Brain microvascular endothelial cell (primary cell): ENCODE measurements at regions not wholly inside any gene's neighbourhood (a gene's known extent, or its start where the extent isn't known, plus 50 kb on each side); places are given as distances from the start of the nearest gene placed in this dataset.
"Not testable (repeated sequence)": the region's sequence is repeated elsewhere in the genome, so short reads cannot be mapped to it uniquely, and the experiment has no call there.

ENCODE experiments used
- DNase-seq: peaks from one replicate; pipeline ENCODE4 v3.0.0-alpha.2; 2020
- H3K27ac ChIP-seq: fragments of 250-450 bp; sonication (Bioruptor Pico); 2 replicates; pipeline ENCODE4 v1.5.1; 2020; ENCODE audit warnings: mild to moderate bottlenecking, moderate library complexity
- H3K27me3 ChIP-seq: fragments of 250-450 bp; sonication (Bioruptor Pico); replicated peaks from 2 replicates; pipeline ENCODE4 v1.5.1; 2020; ENCODE audit warnings: mild to moderate bottlenecking
- H3K36me3 ChIP-seq: fragments of 250-450 bp; sonication (Bioruptor Pico); replicated peaks from 2 replicates; pipeline ENCODE4 v1.5.1; 2020; ENCODE audit warnings: mild to moderate bottlenecking
- H3K4me3 ChIP-seq: 2 replicates; pipeline ENCODE4 v1.5.1; 2011; ENCODE audit warnings: low read depth, mild to moderate bottlenecking, control low read depth, low read length, moderate library complexity
- in situ Hi-C: cut with HindIII; loops from 2 replicates; pipeline ENCODE4 v1.10.0; 2017; ENCODE audit warnings: low sequenced_read_pairs, low pct_ligation_motif_present
- TF ChIP-seq, protein P1 (sequence below): IDR thresholded peaks from 2 replicates; pipeline ENCODE4 v1.5.1; 2011; ENCODE audit warnings: low read depth, mild to moderate bottlenecking, moderate library complexity, low read length, control low read depth, inconsistent platforms; ENCODE audit errors: missing control alignments

- Histone ChIP-seq H3K4me3 (no peak overlapping the region), H3K36me3 (no peaks in the 10 kb centered on the region), H3K27me3 (no peaks in the 10 kb centered on the region), H3K27ac (no peak overlapping the region)
- in situ Hi-C loops = no loop called here
- TF ChIP-seq, protein P1, sequence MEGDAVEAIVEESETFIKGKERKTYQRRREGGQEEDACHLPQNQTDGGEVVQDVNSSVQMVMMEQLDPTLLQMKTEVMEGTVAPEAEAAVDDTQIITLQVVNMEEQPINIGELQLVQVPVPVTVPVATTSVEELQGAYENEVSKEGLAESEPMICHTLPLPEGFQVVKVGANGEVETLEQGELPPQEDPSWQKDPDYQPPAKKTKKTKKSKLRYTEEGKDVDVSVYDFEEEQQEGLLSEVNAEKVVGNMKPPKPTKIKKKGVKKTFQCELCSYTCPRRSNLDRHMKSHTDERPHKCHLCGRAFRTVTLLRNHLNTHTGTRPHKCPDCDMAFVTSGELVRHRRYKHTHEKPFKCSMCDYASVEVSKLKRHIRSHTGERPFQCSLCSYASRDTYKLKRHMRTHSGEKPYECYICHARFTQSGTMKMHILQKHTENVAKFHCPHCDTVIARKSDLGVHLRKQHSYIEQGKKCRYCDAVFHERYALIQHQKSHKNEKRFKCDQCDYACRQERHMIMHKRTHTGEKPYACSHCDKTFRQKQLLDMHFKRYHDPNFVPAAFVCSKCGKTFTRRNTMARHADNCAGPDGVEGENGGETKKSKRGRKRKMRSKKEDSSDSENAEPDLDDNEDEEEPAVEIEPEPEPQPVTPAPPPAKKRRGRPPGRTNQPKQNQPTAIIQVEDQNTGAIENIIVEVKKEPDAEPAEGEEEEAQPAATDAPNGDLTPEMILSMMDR = no peak
- no peak for DNase-seq
Observed at GRCh38 chr13:86309881-86310280, 510.7 kb upstream of the SLITRK6 start.

DNA sequence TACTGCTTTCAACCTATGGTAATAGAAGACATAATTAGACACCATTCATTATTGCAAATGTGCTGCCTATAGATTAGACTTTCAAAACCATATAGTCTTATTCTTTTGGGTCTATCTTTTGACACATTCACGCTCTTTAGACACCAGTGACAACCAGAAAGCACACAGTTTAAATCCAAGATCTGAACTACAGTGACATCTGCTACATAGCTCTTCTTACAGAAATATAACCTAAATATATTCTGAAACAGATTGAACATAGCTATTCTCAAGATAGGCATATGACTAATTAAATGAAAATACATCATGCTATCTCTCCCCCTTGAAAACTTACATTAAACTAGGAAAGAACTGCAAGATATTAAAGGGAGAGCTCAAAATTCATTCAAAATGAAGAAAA is 514.2 kb upstream of the SLITRK6 start:
- Histone ChIP-seq H3K4me3 (no peak overlapping the region), H3K27me3 (no peaks in the 10 kb centered on the region), H3K27ac (no peak overlapping the region), H3K36me3 (no peaks in the 10 kb centered on the region)
- DNase-seq = no peak
- in situ Hi-C loops = no loop called here
- TF ChIP-seq, protein P1 = no peak

DNA sequence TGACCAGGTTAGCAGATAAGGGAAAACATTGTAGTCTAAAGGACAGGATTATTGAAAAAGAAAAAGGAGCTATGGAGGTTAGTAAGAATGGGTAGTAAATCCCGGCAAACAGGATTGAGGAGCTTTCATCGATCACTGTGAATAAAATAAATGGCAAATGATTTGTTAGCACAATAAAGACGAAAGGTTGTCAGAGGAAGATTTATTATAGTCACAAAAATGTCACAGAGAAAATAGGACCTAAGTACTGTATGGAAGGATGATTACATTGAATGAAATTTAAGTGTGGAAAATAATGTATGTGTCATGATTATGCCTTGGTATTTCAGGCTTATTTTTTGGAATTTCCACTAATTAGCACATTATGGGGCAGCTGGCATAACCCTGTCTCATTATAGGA is 519.2 kb upstream of the SLITRK6 start:
- in situ Hi-C loops = no loop called here
- no peak for DNase-seq
- H3K4me3 ChIP-seq = no peak overlapping the region
- H3K27me3 ChIP-seq = no peaks in the 10 kb centered on the region
- H3K27ac ChIP-seq = no peak overlapping the region
- TF ChIP-seq, protein P1 = no peak
- H3K36me3 ChIP-seq = no peaks in the 10 kb centered on the region

- H3K4me3 ChIP-seq = no peak overlapping the region
- no peak overlapping the region for H3K27ac ChIP-seq
- TF ChIP-seq, protein P1 = no peak
- no peak for DNase-seq
- no peaks in the 10 kb centered on the region for H3K36me3 ChIP-seq
- in situ Hi-C loops = no loop called here
- H3K27me3 ChIP-seq = no peaks in the 10 kb centered on the region
Observed at GRCh38 chr13:86324191-86324590, 525.0 kb upstream of the SLITRK6 start.

DNA sequence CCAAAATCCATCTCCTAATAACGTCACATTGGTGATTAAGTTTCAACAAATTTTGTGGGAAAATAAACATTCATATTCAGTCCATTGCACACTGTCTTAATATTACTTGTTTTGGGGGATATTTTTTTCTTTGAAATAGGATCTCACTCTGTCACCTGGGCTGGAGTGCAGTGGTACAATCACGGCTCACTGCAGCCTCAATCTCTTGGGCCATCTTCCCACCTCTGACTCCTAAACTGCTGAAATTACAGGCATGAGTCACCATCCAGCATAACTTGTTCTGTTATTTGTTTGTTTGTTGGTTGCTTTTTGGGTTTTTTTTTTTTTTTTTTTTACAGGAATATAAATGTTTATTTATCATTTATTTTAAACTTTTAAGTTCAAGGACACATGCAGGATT is 556.1 kb upstream of the SLITRK6 start:
- TF ChIP-seq, protein P1 = no peak
- H3K27ac ChIP-seq = no peak overlapping the region
- DNase-seq = no peak
- in situ Hi-C loops = no loop called here
- no peak overlapping the region for H3K4me3 ChIP-seq
- H3K27me3 ChIP-seq = no peaks in the 10 kb centered on the region
- no peaks in the 10 kb centered on the region for H3K36me3 ChIP-seq

- in situ Hi-C loops = no loop called here
- no peaks in the 10 kb centered on the region for H3K27me3 ChIP-seq
- DNase-seq = no peak
- no peaks in the 10 kb centered on the region for H3K36me3 ChIP-seq
- H3K27ac ChIP-seq = no peak overlapping the region
- TF ChIP-seq, protein P1 = no peak
- H3K4me3 ChIP-seq = no peak overlapping the region
Observed at GRCh38 chr13:86357106-86357505, 557.9 kb upstream of the SLITRK6 start.

- DNase-seq, H3K27ac ChIP-seq, H3K4me3 ChIP-seq, in situ Hi-C loops, H3K27me3 ChIP-seq, H3K36me3 ChIP-seq: not testable (repeated sequence)
Observed at GRCh38 chr13:86363749-86364148, 564.5 kb upstream of the SLITRK6 start.
